ENCODE measurements at regions not wholly inside any gene's neighbourhood (a gene's known extent, or its start where the extent isn't known, plus 50 kb on each side); places are given as distances from the start of the nearest gene placed in this dataset.

GRCh38 chr5:68846828-68847227, 247.0 kb upstream of the SLC30A5 start:
- Histone ChIP-seq H3K4me3 (no peak overlapping the region), H3K36me3 (ENCODE audit: control insufficient read depth in 4 of 4, insufficient read depth in 4 of 4, low read length in 4 of 4) (no peaks in the 10 kb centered on the region), H3K9ac (ENCODE audit: insufficient read depth in 1 of 2, low read length in 2 of 2) (no peak overlapping the region), H3K27me3 (ENCODE audit: control insufficient read depth in 3 of 3, insufficient read depth in 3 of 3, low read length in 2 of 3) (no peaks in the 10 kb centered on the region), H3K9me3 (ENCODE audit: control insufficient read depth in 4 of 4, insufficient read depth in 3 of 4, low read length in 3 of 4) (no peaks in the 10 kb centered on the region), H3K27ac (ENCODE audit: low read depth in 1 of 2, low read length in 1 of 2) (no peak overlapping the region), H3K4me1 (ENCODE audit: control insufficient read depth in 5 of 5, insufficient read depth in 5 of 5, low read length in 5 of 5) (no peaks in the 10 kb centered on the region)
- DNase-seq (no peak), ATAC-seq (ENCODE audit: insufficient read depth, low FRiP score) (no peak)
- WGBS, 2 donors: 86 to 91% methylated on average over 3 of the region's 3 CpGs
- TF ChIP-seq CTCF (IDR thresholded peaks at IDR 0.05; ENCODE audit: control extremely low read depth, extremely low read depth): no peak

GRCh38 chr5:68848091-68848490, 245.7 kb upstream of the SLC30A5 start:
- TF ChIP-seq CTCF (IDR thresholded peaks at IDR 0.05; ENCODE audit: control extremely low read depth, extremely low read depth): no peak
- DNase-seq (no peak), ATAC-seq (ENCODE audit: insufficient read depth, low FRiP score) (no peak)
- no peaks in the 10 kb centered on the region for H3K27me3 ChIP-seq (ENCODE audit: control insufficient read depth in 3 of 3, insufficient read depth in 3 of 3, low read length in 2 of 3)
- 95 to 98% methylated on average over 3 of the region's 3 CpGs for WGBS, 2 donors
- no peak overlapping the region for H3K27ac ChIP-seq (ENCODE audit: low read depth in 1 of 2, low read length in 1 of 2)
- no peaks in the 10 kb centered on the region for H3K4me1 ChIP-seq (ENCODE audit: control insufficient read depth in 5 of 5, insufficient read depth in 5 of 5, low read length in 5 of 5)
- H3K9ac ChIP-seq (ENCODE audit: insufficient read depth in 1 of 2, low read length in 2 of 2): no peak overlapping the region
- no peak overlapping the region for H3K4me3 ChIP-seq
- H3K36me3 ChIP-seq (ENCODE audit: control insufficient read depth in 4 of 4, insufficient read depth in 4 of 4, low read length in 4 of 4): no peaks in the 10 kb centered on the region
- peaks cover 0 to 4% (median 0%) of the 10 kb centered on the region in 4 donors for H3K9me3 ChIP-seq (ENCODE audit: control insufficient read depth in 4 of 4, insufficient read depth in 3 of 4, low read length in 3 of 4)

- no peak for DNase-seq
- no peak for ATAC-seq (ENCODE audit: insufficient read depth, low FRiP score)
- no peaks in the 10 kb centered on the region for H3K27me3 ChIP-seq (ENCODE audit: control insufficient read depth in 3 of 3, insufficient read depth in 3 of 3, low read length in 2 of 3)
- H3K27ac ChIP-seq (ENCODE audit: low read depth in 1 of 2, low read length in 1 of 2): no peak overlapping the region
- no peaks in the 10 kb centered on the region for H3K4me1 ChIP-seq (ENCODE audit: control insufficient read depth in 5 of 5, insufficient read depth in 5 of 5, low read length in 5 of 5)
- H3K4me3 ChIP-seq: no peak overlapping the region
- H3K9me3 ChIP-seq (ENCODE audit: control insufficient read depth in 4 of 4, insufficient read depth in 3 of 4, low read length in 3 of 4): peaks cover 0 to 4% (median 0%) of the 10 kb centered on the region in 4 donors
- peak overlapping the region in 1 of 2 donors; percentile 29 for H3K9ac ChIP-seq (ENCODE audit: insufficient read depth in 1 of 2, low read length in 2 of 2)
- H3K36me3 ChIP-seq (ENCODE audit: control insufficient read depth in 4 of 4, insufficient read depth in 4 of 4, low read length in 4 of 4): no peaks in the 10 kb centered on the region
- no peak for TF ChIP-seq CTCF (IDR thresholded peaks at IDR 0.05; ENCODE audit: control extremely low read depth, extremely low read depth)
Measured at GRCh38 chr5:68849103-68849502, 244.7 kb upstream of the SLC30A5 start.

GRCh38 chr5:68849906-68850305, 243.9 kb upstream of the SLC30A5 start:
- no peak for ATAC-seq (ENCODE audit: insufficient read depth, low FRiP score)
- TF ChIP-seq CTCF (IDR thresholded peaks at IDR 0.05; ENCODE audit: control extremely low read depth, extremely low read depth): no peak

More at GRCh38 chr5:68849906-68850305, 243.9 kb upstream of the SLC30A5 start:
- Histone ChIP-seq H3K27ac (ENCODE audit: low read depth in 1 of 2, low read length in 1 of 2) (no peak overlapping the region), H3K9ac (ENCODE audit: insufficient read depth in 1 of 2, low read length in 2 of 2) (no peak overlapping the region), H3K4me1 (ENCODE audit: control insufficient read depth in 5 of 5, insufficient read depth in 5 of 5, low read length in 5 of 5) (no peaks in the 10 kb centered on the region), H3K36me3 (ENCODE audit: control insufficient read depth in 4 of 4, insufficient read depth in 4 of 4, low read length in 4 of 4) (no peaks in the 10 kb centered on the region), H3K4me3 (no peak overlapping the region), H3K9me3 (ENCODE audit: control insufficient read depth in 4 of 4, insufficient read depth in 3 of 4, low read length in 3 of 4) (peaks cover 0 to 4% (median 0%) of the 10 kb centered on the region in 4 donors), H3K27me3 (ENCODE audit: control insufficient read depth in 3 of 3, insufficient read depth in 3 of 3, low read length in 2 of 3) (no peaks in the 10 kb centered on the region)
- 84 to 97% methylated on average over 1 of the region's 1 CpG for WGBS, 2 donors
- peak in 2 of 3 donors; percentile 33 for DNase-seq

Data from lung (tissue), 11 donors.